ELF-1 (cell line): ENCODE measurements at regions not wholly inside any gene's neighbourhood (a gene's known extent, or its start where the extent isn't known, plus 50 kb on each side); places are given as distances from the start of the nearest gene placed in this dataset.
"Not testable (repeated sequence)": the region's sequence is repeated elsewhere in the genome, so short reads cannot be mapped to it uniquely, and the experiment has no call there.

Experiments
- DNase-seq: peaks from one replicate; pipeline ENCODE4 v3.0.0-alpha.2; 2016; ENCODE audit warnings: low read depth, low spot score

DNA sequence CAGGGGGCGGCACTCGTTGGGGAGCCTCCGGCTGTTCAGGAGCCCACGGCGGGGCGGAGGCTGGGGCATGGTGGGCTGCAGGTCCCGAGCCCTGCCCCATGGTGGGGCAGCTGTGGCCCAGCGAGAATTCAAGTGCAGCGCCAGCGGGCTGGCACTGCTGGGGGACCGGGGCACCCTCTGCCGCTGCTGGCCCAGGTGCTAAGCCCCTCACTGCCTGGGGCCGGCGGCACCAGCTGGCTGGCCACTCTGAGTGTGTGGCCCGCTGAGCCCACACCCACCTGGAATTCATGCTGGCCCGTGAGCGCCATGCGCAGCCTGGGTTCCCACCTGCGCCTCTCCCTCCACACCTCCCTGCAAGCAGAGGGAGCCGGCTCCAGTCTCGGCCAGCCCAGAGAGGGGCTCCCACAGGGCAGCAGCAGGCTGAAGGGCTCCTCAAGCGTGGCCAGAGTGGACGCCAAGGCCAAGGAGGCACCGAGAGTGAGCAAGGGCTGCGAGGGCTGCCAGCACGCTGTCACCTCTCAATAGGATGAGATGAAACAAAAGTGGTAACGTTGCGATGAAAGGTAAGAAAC is 464.9 kb downstream of the PCDH7 start:
- DNase-seq = no peak

- DNase-seq = no peak
Observed at GRCh38 chr4:31187979-31188378, 467.8 kb downstream of the PCDH7 start.

DNA sequence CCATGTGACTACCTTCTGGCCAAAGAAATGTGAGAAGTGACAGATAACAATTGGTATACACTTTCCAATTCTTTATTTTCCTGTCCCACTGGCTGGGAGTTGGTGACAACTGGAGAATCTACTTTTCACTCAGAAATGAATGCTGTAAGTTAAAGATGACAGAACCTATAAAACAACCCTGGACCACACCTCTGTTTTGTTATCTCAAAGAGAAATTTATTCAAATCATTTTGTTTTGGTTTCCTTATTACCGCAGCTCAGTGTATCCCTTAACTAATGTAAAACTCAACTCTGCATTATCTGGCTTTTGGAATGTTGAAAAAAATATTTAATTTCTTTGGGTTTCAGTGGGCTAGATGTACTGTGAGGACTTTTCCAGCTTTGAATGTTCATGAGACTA is 469.8 kb downstream of the PCDH7 start:
- DNase-seq = no peak

DNA sequence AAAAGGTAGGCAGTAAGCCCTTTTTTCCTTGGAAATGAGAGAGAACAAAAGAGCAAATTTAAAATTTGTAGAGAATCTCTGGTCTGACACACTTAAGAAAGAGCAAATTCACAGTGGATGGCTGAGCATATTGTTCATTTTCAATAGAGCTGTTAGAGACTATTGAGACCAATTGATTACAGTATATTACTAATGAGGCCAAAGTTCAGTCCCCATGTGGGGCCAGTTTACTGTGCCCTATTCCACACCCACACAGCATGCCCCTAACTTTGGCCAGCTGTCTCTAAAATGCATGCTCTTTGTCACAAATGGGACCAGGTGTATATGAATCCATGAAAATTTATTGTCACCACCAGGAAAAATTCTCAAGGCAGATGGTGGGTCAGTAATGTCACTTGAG is 470.5 kb downstream of the PCDH7 start:
- DNase-seq = no peak

GRCh38 chr4:31192341-31192740 is 472.2 kb downstream of the PCDH7 start:
- no peak for DNase-seq

DNA sequence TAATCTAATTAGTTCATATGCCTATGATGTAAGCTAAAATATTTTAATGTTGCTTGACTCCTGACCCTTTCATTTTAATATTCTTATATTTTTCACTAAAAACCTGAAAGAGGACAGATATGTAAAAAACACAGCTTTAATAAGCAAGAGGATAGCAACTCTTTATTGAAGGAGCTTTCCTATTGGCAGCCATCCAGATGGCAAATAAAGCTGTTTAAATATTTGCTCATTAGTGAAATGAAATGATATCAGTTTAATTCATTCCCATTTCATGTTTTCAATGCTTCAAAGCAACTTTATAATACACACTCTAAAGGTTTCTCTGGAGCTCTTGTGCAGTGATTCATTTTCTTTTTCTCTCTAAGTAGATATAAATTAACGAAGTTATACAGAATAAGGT is 473.4 kb downstream of the PCDH7 start:
- no peak for DNase-seq

- no peak for DNase-seq
Observed at GRCh38 chr4:31194823-31195222, 474.7 kb downstream of the PCDH7 start.

DNA sequence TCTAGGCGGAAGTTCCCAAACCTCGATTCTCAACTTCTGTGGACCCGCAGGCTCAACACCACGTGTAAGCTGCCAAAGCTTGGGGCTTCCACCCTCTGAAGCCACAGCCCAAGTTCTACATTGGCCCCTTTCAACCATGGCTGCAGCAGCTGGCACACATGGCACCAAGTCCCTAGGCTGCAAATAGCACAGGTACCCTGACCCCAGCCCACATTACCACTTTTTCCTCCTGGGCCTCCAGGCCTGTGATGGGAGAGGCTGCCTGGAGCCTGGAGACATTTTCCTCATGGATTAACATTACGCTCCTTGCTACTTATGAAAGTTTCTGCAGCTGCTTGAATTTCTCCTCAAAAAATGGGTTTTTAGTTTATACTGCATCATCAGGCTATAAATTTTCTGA is 479.5 kb downstream of the PCDH7 start:
- no peak for DNase-seq

- not testable (repeated sequence) for DNase-seq
Observed at GRCh38 chr4:31202054-31202453, 481.9 kb downstream of the PCDH7 start.

- no peak for DNase-seq
Observed at GRCh38 chr4:31204874-31205273, 484.7 kb downstream of the PCDH7 start.

DNA sequence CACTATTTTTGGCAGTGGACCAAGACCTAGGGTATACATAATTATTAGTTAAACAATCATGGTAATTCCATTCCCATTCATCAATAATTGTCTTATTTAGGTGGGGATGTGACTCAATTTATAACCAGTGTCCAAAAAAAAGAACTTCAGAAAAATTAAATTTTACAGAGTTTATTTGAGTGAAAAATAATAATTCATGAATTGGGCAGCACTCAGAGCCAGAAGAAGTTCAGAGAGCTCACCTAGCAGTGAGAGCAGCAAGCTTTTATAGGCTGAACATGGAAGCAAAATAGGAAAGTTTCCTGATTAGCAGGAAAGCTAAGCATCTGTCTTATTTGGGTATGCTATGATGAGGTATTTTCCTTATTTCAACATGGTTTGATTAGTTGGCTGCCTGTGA is 500.8 kb downstream of the PCDH7 start:
- no peak for DNase-seq

GRCh38 chr4:31228068-31228467 is 507.9 kb downstream of the PCDH7 start:
- DNase-seq = no peak

DNA sequence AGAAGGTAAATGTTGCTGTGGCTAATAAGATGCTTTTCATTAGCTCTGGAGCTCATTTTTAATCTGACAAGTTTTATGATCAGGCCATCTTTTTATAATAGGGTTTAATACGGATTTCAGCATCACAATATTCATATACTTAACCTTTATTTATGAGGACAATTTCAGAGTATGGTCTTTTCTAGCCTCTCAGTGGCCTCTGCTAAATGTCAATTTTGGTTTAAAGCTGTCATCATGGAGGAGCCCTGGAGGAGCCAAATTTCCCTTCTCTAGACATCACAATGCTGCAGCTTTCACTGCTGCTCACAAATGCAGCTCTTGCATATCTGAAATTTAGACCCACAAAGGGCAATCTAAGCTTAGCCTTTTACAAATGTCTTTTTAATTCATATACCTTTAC is 510.4 kb downstream of the PCDH7 start:
- no peak for DNase-seq

DNA sequence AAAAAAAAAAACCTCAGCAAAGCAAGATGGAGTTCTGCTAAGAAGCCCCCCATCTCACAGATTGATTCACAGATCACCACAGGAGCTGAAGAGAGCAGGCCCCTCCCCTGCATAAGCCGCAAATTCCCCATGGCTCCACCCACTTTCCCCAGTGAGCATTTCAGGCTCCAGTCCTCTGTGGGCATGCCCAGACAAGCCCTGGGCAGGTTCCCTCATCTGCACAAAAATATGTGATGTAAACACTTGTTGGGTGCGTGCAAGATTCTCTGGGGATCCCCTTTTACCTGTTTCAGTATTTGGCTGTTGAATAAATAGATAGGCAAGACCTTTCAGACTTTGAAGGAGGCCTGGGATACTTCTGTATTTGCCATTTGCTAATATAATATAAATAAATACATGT is 514.3 kb downstream of the PCDH7 start:
- DNase-seq = peak; percentile 13

- DNase-seq = no peak
Observed at GRCh38 chr4:31234901-31235300, 514.7 kb downstream of the PCDH7 start.

GRCh38 chr4:31236020-31236638 is 516.0 kb downstream of the PCDH7 start:
- no peak for DNase-seq

GRCh38 chr4:31236639-31237173 is 516.5 kb downstream of the PCDH7 start:
- DNase-seq = no peak

GRCh38 chr4:31237233-31237632 is 517.1 kb downstream of the PCDH7 start:
- no peak for DNase-seq

DNA sequence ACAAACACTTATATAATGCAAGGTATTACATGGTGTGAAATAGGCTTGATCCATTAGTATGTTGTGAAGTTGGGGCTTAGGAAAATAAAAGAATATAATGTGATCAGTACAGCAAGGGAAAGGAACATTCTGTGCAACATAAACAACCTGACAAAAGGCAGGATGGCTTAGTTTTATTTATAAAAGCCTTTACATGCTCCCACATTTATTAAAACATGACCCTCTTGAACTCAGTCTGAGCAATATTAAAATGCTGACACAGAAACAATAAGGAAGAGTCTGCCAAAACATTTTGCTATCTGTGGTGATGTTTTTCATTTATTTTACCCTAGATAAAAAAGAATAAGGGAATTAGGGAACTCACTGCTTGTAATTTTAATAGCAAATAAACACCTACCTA is 519.7 kb downstream of the PCDH7 start:
- DNase-seq = no peak

GRCh38 chr4:31241504-31242106 is 521.4 kb downstream of the PCDH7 start:
- DNase-seq = no peak

GRCh38 chr4:31246856-31247255 is 526.7 kb downstream of the PCDH7 start:
- no peak for DNase-seq

DNA sequence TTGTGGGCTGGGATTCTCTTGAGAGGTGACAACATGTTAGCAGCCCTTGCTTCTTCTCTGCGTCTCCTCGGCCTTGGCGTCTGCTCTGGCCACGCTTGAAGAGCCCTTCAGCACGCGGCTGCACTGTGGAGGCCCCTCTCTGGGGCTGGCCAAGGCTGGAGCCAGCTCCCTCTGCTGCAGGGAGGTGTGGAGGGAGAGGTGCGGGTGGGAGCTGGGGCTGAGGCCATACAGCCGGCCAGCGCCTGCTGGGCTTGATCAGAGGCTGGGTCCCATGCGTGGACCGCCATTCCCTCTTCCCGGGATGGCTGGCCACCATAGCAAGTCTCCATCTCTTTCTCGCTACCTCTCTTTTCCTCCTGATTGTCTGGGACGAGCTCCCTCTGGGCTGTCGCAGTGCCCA is 539.0 kb downstream of the PCDH7 start:
- DNase-seq = no peak

DNA sequence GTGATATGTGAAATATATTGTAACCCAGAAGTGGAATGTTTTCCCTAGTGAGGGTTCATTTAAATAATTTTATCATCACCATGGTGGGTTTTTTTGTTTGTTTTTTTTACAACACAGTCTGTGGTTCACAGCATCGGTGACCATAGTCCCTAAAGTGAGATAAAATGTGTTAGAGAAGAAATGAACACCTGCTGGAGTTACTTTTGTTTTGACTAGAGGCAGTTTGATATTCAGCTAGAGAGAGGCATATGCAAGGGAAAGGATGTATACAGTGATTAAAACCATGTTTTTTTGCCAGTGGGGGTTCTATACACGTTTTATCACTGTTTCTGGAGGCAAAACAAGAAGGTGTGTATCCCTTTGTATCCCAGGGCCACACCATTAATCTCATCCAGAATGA is 541.5 kb downstream of the PCDH7 start:
- no peak for DNase-seq
